Calu3 (cell line): ENCODE measurements at regions not wholly inside any gene's neighbourhood (a gene's known extent, or its start where the extent isn't known, plus 50 kb on each side); places are given as distances from the start of the nearest gene placed in this dataset.

Experiments used
- BruUV-seq: library from RNA; stranded (reverse); fragments of 400-500 nt; replicated peaks from 2 replicates; lab custom pipeline; 2021; lab: Mats Ljungman, UMichigan
- CTCF ChIA-PET: fragments of 300-600 bp; sonication (Branson Sonifier 250); formaldehyde crosslinking; loops from one replicate; lab custom pipeline; 2022; ENCODE audit warnings: antibody characterized with exemption; lab: Charles Lee
- DNase-seq: peaks from one replicate; pipeline ENCODE4 v3.0.0; 2022
- H3K27ac Mint-ChIP-seq: one replicate; pipeline ENCODE4 v1.8.0; 2022; ENCODE audit warnings: mixed read lengths; ENCODE audit not compliant: unreplicated experiment
- H3K27me3 Mint-ChIP-seq: one replicate; pipeline ENCODE4 v1.8.0; 2022; ENCODE audit warnings: mixed read lengths; ENCODE audit not compliant: unreplicated experiment
- H3K36me3 Mint-ChIP-seq: one replicate; pipeline ENCODE4 v1.8.0; 2022; ENCODE audit warnings: mild to moderate bottlenecking, moderate library complexity, mixed read lengths; ENCODE audit not compliant: insufficient read depth, unreplicated experiment
- H3K4me1 Mint-ChIP-seq: one replicate; pipeline ENCODE4 v1.8.0; 2022; ENCODE audit warnings: mild to moderate bottlenecking, low read depth, mixed read lengths; ENCODE audit not compliant: unreplicated experiment
- H3K4me3 Mint-ChIP-seq: one replicate; pipeline ENCODE4 v1.8.0; 2022; ENCODE audit warnings: mild to moderate bottlenecking, low read depth, moderate library complexity, mixed read lengths; ENCODE audit not compliant: unreplicated experiment
- H3K9me3 Mint-ChIP-seq: one replicate; pipeline ENCODE4 v1.8.0; 2022; ENCODE audit warnings: low read depth, mixed read lengths; ENCODE audit not compliant: unreplicated experiment
- CTCF ChIP-seq: fragments of 200-600 bp; IDR thresholded peaks from one replicate; pipeline ENCODE4 v1.8.0; 2022; ENCODE audit warnings: antibody characterized with exemption; ENCODE audit not compliant: unreplicated experiment
- intact Hi-C: fragments of 100-400 bp; cut with micrococcal nuclease; formaldehyde crosslinking; loops from one replicate; pipeline ENCODE4 v1.10.0; 2022; ENCODE audit not compliant: unreplicated experiment

GRCh38 chr10:127815147-127815546 lies 77.6 kb downstream of the CLRN3 start:
- Mint-ChIP-seq H3K27me3 (peaks cover 52% of the 10 kb centered on the region), H3K36me3 (peaks cover 5% of the 10 kb centered on the region), H3K4me3 (no peak overlapping the region), H3K9me3 (no peaks in the 10 kb centered on the region), H3K4me1 (no peaks in the 10 kb centered on the region), H3K27ac (no peak overlapping the region)
- no peak for DNase-seq
- intact Hi-C loops: no loop called here
- TF ChIP-seq CTCF: no peak
- CTCF ChIA-PET: no interaction called here
- BruUV-seq: no TSS peak

- H3K36me3 Mint-ChIP-seq: no peaks in the 10 kb centered on the region
- no peak overlapping the region for H3K4me3 Mint-ChIP-seq
- BruUV-seq: no TSS peak
- H3K27me3 Mint-ChIP-seq: peaks cover 66% of the 10 kb centered on the region
- no peak for TF ChIP-seq CTCF
- H3K27ac Mint-ChIP-seq: no peak overlapping the region
- intact Hi-C loops: no loop called here
- no peaks in the 10 kb centered on the region for H3K4me1 Mint-ChIP-seq
- CTCF ChIA-PET: interaction anchor here (1.2 kb wide), 1 partner anchor 29 kb away, joined by 3 read pairs; no protein-coding TSS in a partner anchor
- no peaks in the 10 kb centered on the region for H3K9me3 Mint-ChIP-seq
- no peak for DNase-seq
Observed at GRCh38 chr10:127824826-127825225, 67.9 kb downstream of the CLRN3 start.

GRCh38 chr10:127826154-127826725 lies 66.5 kb downstream of the CLRN3 start:
- H3K27ac Mint-ChIP-seq: no peak overlapping the region
- no peaks in the 10 kb centered on the region for H3K9me3 Mint-ChIP-seq
- no peaks in the 10 kb centered on the region for H3K4me1 Mint-ChIP-seq
- no peak for TF ChIP-seq CTCF
- no TSS peak for BruUV-seq
- DNase-seq: no peak
- no peak overlapping the region for H3K4me3 Mint-ChIP-seq
- H3K36me3 Mint-ChIP-seq: no peaks in the 10 kb centered on the region
- intact Hi-C loops: no loop called here
- CTCF ChIA-PET: no interaction called here
- peaks cover 69% of the 10 kb centered on the region for H3K27me3 Mint-ChIP-seq

- no peak for TF ChIP-seq CTCF
- no TSS peak for BruUV-seq
- Mint-ChIP-seq H3K27ac (no peak overlapping the region), H3K9me3 (no peaks in the 10 kb centered on the region), H3K4me3 (no peak overlapping the region), H3K36me3 (no peaks in the 10 kb centered on the region), H3K4me1 (no peaks in the 10 kb centered on the region), H3K27me3 (peaks cover 68% of the 10 kb centered on the region)
- intact Hi-C loops: no loop called here
- CTCF ChIA-PET: no interaction called here
- DNase-seq: no peak
Observed at GRCh38 chr10:127827354-127828140, 65.2 kb downstream of the CLRN3 start.
